ENCODE measurements at regions not wholly inside any gene's neighbourhood (a gene's known extent, or its start where the extent isn't known, plus 50 kb on each side); places are given as distances from the start of the nearest gene placed in this dataset.

DNA sequence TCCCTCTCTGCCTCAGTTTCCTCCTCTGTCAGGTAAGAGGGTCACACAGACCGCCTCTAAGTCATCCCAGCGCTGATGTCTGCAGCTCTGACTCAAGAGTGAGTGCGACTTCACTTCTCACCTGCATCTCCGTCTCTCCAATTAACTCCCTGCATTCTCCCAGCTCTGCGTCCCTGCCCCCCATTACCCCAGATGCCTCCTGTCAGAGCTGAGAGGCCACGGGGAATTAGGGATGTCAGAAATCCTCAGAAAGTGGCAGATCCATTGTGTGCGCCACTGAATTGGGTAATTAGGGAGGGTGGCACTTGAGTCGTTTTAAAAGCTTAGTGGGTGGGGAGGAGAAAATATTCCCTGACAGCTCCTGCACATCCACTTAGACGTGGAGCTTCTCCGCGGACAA, 885.4 kb upstream of the EEF2KMT start (continued):
- TF ChIP-seq JUNB (IDR thresholded peaks at IDR 0.05; ENCODE audit: unreplicated experiment) (no peak), POLR2AphosphoS5 (IDR thresholded peaks at IDR 0.05; ENCODE audit: low read depth) (no peak), EZH2phosphoT487 (IDR thresholded peaks at IDR 0.05; ENCODE audit: unreplicated experiment) (no peak), ZNF114 (CRISPR knock-in tag; IDR thresholded peaks at IDR 0.05) (no peak), ZNF331 (CRISPR knock-in tag; IDR thresholded peaks at IDR 0.05; ENCODE audit: low read depth) (no peak), NANOG (IDR thresholded peaks at IDR 0.05; ENCODE audit: borderline replicate concordance) (no peak)
- TF ChIP-seq, protein P1, sequence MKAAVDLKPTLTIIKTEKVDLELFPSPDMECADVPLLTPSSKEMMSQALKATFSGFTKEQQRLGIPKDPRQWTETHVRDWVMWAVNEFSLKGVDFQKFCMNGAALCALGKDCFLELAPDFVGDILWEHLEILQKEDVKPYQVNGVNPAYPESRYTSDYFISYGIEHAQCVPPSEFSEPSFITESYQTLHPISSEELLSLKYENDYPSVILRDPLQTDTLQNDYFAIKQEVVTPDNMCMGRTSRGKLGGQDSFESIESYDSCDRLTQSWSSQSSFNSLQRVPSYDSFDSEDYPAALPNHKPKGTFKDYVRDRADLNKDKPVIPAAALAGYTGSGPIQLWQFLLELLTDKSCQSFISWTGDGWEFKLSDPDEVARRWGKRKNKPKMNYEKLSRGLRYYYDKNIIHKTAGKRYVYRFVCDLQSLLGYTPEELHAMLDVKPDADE (IDR thresholded peaks at IDR 0.05) = no peak
- TF ChIP-seq, protein P2, sequence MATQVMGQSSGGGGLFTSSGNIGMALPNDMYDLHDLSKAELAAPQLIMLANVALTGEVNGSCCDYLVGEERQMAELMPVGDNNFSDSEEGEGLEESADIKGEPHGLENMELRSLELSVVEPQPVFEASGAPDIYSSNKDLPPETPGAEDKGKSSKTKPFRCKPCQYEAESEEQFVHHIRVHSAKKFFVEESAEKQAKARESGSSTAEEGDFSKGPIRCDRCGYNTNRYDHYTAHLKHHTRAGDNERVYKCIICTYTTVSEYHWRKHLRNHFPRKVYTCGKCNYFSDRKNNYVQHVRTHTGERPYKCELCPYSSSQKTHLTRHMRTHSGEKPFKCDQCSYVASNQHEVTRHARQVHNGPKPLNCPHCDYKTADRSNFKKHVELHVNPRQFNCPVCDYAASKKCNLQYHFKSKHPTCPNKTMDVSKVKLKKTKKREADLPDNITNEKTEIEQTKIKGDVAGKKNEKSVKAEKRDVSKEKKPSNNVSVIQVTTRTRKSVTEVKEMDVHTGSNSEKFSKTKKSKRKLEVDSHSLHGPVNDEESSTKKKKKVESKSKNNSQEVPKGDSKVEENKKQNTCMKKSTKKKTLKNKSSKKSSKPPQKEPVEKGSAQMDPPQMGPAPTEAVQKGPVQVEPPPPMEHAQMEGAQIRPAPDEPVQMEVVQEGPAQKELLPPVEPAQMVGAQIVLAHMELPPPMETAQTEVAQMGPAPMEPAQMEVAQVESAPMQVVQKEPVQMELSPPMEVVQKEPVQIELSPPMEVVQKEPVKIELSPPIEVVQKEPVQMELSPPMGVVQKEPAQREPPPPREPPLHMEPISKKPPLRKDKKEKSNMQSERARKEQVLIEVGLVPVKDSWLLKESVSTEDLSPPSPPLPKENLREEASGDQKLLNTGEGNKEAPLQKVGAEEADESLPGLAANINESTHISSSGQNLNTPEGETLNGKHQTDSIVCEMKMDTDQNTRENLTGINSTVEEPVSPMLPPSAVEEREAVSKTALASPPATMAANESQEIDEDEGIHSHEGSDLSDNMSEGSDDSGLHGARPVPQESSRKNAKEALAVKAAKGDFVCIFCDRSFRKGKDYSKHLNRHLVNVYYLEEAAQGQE (IDR thresholded peaks at IDR 0.05; ENCODE audit: unreplicated experiment) = no peak

DNA sequence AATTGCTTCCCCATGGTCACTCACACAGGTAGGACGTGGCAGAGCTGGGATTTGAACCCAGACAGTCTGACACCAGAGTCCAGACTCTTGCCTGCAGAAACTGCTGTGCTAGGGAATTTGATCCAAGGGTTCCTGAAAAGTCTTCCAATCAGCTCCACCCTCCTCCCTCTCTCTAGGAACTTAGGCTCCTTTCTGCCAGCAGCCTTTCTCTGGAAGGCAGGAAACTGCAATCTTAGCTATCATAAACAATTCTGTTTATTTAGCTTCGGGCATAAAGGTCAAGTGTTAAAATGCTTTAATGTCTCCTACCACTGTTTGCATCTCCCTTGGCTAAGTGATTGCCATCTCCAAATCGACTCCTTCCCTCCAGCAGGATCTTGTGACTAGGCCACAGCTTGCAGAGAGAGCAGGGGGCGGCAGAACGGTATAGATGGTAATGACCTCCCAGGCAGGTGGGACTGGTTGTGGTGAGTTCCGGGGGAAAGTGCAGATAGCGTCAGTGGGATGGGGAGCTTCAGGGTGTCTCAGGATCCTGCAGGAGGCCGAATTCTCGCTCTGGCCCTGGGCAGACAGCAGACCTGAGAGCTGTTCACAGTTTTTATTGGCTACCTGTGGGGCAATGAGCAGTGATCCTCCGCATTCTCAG, 882.4 kb upstream of the EEF2KMT start:
- DNase-seq (ENCODE audit: low spot score) (peak; percentile 6), ATAC-seq (peak; percentile 78)
- peaks cover 9% of the 10 kb centered on the region for H3K4me1 ChIP-seq (ENCODE audit: insufficient read depth)
- H3K79me2 ChIP-seq (replicated peaks; ENCODE audit: insufficient read depth) = no peaks in the 10 kb centered on the region
- no peaks in the 10 kb centered on the region for H3K9me2 ChIP-seq (ENCODE audit: insufficient read depth)
- no peaks in the 10 kb centered on the region for H4K20me1 ChIP-seq (replicated peaks; ENCODE audit: insufficient read depth)
- no peak overlapping the region for H3K4me3 ChIP-seq
- Mint-ChIP-seq H3K27me3 (ENCODE audit: insufficient read depth, low read depth, poor library complexity) (peaks cover 7% of the 10 kb centered on the region), H3K36me3 (ENCODE audit: low read depth) (no peaks in the 10 kb centered on the region), H3K4me3 (0 out of 3 replicates have a peak overlapping the region, but pooled peaks have one; percentile 5), H3K4me1 (peaks cover 41% of the 10 kb centered on the region), H3K9me3 (no peaks in the 10 kb centered on the region), H3K27ac (no peak overlapping the region)
- H3F3A ChIP-seq (replicated peaks; ENCODE audit: low read depth) = no peaks in the 10 kb centered on the region
- no peak overlapping the region for H3K4me2 ChIP-seq
- no peaks in the 10 kb centered on the region for H3K27me3 ChIP-seq (ENCODE audit: insufficient read depth)
- H3K27ac ChIP-seq (ENCODE audit: low read depth) = no peak overlapping the region
- no peaks in the 10 kb centered on the region for H3K36me3 ChIP-seq (ENCODE audit: insufficient read depth)
- H2AFZ ChIP-seq = no peak overlapping the region
- no peak for TF ChIP-seq STAT1 (IDR thresholded peaks at IDR 0.05; ENCODE audit: unreplicated experiment)
- TF ChIP-seq EZH2phosphoT487 (IDR thresholded peaks at IDR 0.05; ENCODE audit: unreplicated experiment) = no peak
- TF ChIP-seq, protein P3, sequence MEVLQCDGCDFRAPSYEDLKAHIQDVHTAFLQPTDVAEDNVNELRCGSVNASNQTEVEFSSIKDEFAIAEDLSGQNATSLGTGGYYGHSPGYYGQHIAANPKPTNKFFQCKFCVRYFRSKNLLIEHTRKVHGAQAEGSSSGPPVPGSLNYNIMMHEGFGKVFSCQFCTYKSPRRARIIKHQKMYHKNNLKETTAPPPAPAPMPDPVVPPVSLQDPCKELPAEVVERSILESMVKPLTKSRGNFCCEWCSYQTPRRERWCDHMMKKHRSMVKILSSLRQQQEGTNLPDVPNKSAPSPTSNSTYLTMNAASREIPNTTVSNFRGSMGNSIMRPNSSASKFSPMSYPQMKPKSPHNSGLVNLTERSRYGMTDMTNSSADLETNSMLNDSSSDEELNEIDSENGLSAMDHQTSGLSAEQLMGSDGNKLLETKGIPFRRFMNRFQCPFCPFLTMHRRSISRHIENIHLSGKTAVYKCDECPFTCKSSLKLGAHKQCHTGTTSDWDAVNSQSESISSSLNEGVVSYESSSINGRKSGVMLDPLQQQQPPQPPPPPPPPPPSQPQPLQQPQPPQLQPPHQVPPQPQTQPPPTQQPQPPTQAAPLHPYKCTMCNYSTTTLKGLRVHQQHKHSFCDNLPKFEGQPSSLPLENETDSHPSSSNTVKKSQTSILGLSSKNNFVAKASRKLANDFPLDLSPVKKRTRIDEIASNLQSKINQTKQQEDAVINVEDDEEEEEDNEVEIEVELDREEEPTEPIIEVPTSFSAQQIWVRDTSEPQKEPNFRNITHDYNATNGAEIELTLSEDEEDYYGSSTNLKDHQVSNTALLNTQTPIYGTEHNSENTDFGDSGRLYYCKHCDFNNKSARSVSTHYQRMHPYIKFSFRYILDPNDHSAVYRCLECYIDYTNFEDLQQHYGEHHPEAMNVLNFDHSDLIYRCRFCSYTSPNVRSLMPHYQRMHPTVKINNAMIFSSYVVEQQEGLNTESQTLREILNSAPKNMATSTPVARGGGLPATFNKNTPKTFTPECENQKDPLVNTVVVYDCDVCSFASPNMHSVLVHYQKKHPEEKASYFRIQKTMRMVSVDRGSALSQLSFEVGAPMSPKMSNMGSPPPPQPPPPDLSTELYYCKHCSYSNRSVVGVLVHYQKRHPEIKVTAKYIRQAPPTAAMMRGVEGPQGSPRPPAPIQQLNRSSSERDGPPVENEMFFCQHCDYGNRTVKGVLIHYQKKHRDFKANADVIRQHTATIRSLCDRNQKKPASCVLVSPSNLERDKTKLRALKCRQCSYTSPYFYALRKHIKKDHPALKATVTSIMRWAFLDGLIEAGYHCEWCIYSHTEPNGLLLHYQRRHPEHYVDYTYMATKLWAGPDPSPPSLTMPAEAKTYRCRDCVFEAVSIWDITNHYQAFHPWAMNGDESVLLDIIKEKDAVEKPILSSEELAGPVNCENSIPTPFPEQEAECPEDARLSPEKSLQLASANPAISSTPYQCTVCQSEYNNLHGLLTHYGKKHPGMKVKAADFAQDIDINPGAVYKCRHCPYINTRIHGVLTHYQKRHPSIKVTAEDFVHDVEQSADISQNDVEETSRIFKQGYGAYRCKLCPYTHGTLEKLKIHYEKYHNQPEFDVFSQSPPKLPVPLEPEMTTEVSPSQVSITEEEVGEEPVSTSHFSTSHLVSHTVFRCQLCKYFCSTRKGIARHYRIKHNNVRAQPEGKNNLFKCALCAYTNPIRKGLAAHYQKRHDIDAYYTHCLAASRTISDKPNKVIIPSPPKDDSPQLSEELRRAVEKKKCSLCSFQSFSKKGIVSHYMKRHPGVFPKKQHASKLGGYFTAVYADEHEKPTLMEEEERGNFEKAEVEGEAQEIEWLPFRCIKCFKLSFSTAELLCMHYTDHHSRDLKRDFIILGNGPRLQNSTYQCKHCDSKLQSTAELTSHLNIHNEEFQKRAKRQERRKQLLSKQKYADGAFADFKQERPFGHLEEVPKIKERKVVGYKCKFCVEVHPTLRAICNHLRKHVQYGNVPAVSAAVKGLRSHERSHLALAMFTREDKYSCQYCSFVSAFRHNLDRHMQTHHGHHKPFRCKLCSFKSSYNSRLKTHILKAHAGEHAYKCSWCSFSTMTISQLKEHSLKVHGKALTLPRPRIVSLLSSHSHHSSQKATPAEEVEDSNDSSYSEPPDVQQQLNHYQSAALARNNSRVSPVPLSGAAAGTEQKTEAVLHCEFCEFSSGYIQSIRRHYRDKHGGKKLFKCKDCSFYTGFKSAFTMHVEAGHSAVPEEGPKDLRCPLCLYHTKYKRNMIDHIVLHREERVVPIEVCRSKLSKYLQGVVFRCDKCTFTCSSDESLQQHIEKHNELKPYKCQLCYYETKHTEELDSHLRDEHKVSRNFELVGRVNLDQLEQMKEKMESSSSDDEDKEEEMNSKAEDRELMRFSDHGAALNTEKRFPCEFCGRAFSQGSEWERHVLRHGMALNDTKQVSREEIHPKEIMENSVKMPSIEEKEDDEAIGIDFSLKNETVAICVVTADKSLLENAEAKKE (CRISPR knock-in tag; IDR thresholded peaks at IDR 0.05) = no peak
- TF ChIP-seq, protein P4, sequence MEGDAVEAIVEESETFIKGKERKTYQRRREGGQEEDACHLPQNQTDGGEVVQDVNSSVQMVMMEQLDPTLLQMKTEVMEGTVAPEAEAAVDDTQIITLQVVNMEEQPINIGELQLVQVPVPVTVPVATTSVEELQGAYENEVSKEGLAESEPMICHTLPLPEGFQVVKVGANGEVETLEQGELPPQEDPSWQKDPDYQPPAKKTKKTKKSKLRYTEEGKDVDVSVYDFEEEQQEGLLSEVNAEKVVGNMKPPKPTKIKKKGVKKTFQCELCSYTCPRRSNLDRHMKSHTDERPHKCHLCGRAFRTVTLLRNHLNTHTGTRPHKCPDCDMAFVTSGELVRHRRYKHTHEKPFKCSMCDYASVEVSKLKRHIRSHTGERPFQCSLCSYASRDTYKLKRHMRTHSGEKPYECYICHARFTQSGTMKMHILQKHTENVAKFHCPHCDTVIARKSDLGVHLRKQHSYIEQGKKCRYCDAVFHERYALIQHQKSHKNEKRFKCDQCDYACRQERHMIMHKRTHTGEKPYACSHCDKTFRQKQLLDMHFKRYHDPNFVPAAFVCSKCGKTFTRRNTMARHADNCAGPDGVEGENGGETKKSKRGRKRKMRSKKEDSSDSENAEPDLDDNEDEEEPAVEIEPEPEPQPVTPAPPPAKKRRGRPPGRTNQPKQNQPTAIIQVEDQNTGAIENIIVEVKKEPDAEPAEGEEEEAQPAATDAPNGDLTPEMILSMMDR (conservative IDR thresholded peaks at IDR 0.05; ENCODE audit: low read depth in 2 of 2) = no peak
- no peak for TF ChIP-seq NANOG (IDR thresholded peaks at IDR 0.05; ENCODE audit: borderline replicate concordance)
- no peak for TF ChIP-seq POLR2AphosphoS5 (IDR thresholded peaks at IDR 0.05; ENCODE audit: low read depth)
